Stimulated activated CD4-positive, alpha-beta T cell treated with anti-CD3 and anti-CD28 coated beads, Interleukin-4, amount 100 ng/mL, for 4 hours (primary cell): ENCODE measurements at regions not wholly inside any gene's neighbourhood (a gene's known extent, or its start where the extent isn't known, plus 50 kb on each side); places are given as distances from the start of the nearest gene placed in this dataset.

Source experiments
- DNase-seq, 2 experiments: peaks; one replicate each; pipeline ENCODE4 v3.0.0-alpha.2; 2020

DNA sequence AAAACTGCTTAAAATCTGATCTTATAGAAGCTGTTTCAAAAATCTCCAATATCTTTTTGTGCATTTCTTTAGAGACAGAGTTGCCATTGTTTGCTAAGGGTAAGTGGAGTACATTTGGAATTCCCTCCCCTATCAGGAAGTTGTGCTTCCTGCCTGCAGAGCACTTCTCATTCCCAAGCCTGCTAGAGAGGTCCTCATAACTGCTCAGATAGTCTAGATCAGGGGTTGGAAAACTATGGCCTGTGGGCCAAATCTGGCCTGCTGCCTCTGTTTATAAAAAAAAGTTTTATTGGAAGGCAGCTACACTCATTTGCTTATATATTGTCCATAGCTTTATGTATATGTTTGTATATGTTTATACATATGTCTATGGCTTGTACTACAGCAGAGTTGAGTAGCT, 333.7 kb upstream of the PROK2 start:
- no peak for DNase-seq

DNA sequence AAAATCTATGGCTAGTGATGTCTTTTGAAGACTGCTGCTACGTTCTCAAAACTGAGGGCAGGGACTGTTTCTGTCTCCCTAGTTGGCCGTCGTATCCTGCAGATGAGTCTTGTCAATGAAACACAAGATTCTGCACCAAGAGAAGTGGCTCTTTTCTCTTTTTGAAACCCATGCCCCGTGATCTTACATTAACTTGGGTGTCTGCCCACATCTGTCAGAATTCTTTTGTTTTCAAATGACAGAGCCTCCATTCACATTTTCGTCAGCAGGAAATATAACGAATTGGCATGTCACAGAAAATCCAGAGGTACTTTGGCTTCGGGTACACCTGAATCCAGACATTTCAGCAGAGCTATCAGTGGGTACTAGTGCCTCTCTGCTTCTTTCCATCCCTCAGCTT, 331.3 kb upstream of the PROK2 start:
- DNase-seq, result no peak

DNA sequence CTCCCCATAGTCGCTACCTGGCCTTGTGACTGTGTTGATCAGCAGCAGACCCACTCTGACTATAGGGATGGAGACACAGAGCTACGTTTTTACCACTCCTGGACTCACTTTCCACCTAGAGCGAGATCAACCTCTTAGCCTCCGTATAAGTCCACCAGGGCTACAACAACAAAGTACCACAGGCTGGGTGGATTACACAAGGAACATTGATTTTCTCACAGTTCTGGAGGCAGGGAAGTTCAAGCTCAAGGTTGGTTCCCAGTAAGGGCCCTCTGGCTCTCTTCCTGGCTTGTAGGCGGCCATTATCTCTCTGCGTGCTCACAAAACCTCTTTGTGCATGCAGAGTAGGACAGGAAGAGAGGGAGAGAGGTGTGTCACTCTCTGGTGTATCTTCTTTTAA, 330.4 kb upstream of the PROK2 start:
- DNase-seq, result no peak

DNA sequence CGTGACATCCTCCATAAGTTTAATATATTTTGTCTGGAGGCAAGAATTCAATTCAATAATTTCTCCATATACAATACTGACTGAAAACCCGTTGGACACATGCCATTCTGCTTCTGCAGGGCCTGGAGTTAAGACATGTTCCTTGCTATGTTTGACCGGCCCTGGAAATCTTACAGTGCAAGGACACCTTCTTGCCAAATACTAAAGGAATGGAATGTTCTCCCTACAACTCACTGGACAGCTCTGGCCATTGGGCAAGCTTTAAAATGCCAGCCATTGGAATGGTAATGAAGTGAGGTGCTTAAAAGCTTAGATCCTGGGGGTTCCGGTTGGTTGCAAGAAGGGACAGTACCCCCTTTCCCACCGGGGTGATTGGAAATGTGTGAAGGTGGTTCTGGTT, 329.8 kb upstream of the PROK2 start:
- no peak for DNase-seq

DNA sequence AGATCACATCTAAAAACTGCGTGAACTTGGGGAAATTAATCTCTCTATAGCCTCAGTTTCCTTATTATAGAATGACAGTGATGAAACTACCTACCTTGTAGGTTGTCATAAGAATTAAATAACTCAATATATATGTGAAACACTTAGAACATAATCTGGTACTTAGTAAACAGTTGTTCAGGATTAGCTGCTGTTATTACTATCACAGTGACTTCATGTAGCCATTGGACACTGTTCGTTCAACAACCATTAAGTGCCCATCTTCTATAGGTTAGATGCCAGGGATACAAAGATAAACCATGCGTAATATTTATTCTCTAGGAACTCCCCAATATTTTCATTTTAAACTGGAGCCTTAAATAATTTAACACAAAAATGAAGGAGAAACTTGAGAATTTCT, 329.0 kb upstream of the PROK2 start:
- no peak for DNase-seq

DNA sequence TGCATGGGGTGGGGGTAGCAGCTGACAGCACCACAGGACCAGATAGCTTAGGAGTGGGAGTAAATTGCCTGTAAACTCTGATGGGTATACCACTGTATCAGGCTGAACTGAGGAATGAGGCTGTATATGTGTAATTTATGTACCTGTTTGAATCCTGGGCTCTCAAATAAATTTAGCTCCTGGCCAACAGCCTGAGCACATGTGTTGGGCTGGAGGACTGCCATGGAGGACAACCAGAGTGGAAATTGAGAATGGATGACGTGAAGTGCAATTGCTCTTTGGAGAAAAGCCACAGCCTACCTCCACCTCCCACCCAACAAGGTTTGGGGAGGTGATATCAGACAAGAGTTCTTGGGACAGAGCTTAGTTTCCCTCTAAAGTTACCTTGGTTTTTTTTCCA, 328.6 kb upstream of the PROK2 start:
- DNase-seq, result no peak

DNA sequence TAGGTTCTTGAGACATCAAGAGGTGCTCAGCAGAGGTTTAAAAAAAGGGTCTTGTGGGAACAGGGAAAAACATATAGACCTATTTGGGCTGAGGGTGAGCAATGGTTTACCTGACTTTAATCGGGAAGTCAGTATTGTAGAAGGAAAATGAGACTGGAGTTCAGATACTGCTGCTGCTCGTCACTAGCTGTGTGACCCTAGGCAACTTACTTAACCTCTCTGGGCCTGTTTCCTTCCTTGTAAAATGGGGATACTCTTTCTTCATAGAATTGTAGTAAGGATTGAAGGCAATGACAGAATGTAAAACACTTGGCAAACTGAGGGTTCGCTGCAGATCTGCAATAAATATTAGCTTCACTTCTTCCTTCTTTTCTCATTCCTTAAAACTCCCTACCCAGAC, 327.5 kb upstream of the PROK2 start:
- DNase-seq, result no peak

DNA sequence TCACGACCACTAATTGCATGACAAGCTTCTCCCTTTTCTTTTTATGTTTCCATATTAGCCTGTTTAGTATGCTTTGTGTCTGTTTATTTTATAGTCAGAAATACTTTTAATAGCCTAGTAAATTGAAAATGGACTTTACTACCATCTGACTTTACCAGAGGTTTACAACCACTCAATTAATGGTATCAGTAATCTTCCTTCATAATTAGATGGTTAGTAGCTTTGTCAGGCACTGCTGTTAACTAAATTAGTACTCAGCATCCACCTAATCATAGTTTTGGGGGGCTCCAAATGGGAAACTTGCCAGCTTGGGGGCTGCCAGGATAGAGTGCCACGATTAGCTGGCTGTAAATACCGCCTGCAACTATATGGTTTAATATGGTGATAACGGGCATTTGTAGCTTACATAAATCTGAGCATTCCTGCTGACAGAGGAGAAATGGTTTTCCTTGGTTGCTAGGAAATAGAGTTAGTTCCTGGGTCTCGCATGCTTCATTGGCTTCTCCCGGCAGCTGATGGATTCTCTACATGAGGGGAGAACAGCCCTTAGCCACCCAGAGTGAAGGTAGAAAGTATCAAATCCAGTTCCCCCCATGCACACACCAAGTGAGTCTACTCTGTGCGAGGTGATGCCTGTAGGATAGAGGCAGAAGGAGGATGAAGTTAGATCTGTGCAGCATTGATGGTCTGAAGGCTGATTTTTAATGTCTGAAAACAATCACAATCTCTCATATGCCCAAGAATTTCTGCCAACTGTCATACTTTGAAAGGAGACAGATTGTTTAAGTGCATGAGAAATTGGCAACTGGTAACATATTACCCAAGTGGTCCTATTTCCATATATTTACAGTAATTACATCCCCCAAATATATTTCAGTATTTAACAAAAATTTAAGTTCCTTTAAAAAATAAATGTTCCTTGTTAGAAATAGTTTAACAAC, 326.6 kb upstream of the PROK2 start:
- no peak for DNase-seq

DNA sequence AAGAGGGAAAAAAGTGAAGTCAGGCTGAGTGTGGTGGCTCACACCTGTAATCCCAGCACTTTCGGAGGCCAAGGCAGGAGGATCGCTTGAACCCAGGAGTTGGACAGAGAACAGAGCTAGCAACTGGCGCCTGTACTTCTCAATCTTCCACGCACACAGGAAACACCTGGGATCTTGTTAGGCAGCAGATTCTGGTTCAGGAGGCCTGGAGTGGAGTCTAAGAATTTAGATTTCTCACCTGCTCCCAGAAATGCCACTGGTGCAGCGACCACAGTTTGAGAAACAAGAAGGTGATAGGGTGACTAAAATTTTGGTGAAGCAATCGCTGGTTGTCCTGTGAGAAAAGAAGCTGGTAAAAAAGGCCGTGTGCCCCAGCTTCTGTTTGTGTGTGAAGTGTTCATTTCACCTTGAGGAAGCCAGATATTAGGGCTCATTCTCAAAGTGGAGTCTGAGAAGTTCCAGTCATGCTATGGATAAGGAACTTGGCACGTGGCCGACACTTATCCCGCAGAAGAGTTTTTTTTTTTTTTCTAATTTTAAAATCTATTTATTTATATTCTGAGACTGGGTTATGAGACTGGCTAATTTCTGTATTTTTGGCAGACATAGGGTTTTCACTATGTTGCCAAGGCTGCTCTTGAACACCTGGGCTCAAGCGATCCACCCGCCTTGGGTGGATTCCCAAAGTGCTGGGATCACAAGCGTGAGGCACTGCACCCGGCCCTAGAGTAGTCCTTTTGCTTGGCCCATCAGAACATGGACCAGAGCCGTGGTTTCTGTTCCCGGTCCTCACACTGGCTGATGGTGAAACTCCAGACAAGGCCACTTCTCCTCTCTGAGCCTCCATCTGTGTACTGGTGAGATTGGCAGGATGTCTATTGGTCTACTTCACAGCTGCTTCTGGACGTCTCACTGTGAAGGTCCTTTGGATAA, 324.6 kb upstream of the PROK2 start:
- DNase-seq, result no peak

DNA sequence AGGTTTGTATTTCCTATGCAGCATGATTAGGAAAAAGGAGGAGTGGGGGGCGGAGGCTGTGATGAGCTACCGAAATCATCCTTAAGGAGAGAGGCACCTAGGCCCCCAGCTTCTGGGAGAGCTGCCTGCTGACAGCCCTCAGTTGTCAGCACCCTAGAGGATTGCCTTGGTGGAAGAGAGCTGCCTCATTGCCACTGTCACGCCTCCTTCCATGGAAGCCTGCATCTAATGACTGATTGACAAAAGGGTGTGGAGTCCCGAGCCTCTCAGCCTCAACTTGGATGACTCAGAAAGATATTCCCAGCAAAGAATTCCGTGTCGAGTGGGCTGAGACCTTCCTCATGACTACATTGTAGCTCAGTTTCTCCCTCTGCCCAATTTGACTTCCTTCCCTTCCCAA, 320.4 kb upstream of the PROK2 start:
- no peak for DNase-seq

DNA sequence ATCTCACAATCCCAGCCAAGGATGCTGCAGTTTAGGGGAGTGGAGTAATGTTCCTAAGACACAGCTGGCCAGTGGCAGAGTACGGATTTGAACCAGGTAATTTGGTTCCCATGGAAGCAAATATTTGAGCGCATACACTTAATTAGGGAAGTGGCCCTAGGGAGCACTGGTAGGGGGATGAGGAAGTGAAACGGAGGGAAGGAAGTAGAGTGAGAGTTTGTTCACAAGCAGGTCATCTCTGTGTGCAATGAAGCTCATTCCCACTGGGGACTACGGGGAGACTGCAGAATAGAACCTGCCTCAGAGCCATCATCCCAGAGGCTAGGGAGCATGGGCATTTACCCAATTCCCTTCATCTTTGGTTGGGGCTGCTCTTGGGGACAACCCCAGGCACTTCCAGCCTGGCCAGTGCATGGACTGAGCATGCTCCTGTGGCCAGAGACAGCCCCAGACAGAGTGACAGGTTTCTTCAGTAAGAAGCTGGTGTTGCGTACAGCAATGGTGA, 317.2 kb upstream of the PROK2 start:
- DNase-seq, result no peak

DNA sequence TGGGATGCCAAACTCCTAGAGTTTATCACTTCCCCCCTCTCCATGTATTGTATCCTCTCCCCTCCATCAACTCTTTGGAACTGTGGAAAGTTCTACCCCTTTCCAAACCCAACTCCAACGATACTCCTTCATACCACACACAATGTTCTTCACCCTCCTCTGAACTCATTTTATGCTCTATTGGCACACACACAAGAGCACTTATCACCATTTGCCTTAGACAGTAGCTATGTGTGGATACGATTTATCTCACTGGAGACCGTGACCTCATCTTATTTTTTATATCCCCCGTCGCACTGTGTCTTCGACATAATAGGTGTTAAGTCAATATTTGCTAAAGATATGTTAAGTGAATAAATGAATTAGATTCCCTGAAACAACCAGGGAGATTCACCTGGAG, 316.5 kb upstream of the PROK2 start:
- DNase-seq, result no peak

DNA sequence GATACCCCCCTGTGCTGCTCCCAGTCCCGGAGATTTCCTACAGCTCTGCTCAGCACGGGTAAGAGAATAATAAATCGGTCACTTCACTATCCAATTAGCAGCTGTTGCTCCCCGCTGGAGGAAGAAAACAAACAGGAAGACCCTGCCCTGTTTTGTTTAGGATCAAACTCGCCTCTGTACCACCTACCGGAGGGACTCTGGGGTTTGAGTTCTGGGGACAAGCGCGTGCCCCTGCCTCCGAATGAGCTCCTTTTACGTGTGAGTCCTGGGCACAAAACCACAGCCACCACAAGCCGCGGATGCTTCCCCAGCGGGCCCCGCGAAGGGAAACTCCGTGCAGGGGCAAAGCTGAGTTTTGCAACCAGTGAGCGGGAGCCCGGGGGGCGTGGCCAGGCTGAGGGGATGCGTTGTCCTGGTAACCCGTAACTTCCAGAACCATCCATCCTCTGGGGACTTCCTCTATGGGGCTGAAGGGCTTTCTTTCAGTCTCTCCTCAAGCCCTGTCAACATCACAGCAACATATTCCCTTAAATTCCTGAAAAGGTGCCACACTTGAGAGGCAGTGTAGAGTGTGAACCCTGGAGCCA, 315.7 kb upstream of the PROK2 start:
- DNase-seq, result peak; percentile 83

DNA sequence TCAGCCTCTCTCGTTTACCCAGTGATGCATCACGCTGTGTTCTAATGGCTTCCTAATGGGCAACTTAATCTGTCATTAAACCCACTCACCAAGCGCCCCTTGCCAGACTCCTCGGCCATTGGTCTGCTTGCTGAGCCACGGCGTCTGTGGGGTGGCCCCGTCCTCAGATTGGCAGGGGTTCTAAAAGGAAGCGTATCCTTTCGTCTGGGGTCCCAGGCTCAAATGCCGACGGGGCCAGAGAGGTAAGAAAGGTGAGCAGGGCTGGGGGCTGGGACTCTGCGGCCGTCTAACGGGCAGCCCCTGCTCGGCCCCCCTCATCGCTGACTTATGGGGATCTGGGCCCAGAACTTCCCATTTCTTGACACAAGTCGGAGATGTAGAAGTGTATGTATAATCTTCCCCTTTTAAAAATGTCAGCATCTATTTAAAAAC, 315.1 kb upstream of the PROK2 start:
- no peak for DNase-seq

DNA sequence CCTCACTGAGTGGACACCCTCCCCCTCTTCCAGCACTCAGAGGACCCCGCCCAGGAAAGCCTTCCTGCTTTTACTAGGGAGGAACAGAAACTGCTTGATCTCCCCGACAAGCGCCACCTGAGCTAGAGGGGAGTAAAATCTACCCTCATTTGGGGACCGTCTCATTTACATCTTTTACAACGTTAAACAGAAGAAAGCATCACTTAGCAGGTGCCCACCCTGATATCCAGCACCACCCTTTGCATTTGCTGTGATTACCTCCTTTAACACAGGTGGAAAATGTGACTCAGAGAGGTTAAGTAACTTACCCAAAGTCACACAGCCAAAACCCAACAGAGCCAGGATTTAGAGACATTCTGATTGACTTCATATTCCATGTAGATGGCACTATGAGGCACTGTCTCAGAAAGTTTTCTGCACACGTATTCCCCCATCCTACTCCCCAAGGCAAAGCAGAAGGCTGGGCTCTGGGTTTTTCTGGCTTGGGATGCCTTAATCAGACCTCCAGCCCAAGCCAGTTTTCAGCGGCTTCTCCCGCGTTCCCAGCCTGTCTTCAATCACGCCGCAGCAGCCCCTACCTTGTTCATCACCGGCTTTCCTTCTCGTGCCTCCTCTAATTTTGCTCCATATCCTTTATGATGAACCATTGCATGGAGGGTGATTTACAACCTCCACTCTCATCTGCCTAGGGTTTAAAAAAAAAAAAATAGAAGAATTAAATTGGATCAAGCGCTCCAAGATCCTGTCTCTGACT, 314.6 kb upstream of the PROK2 start:
- no peak for DNase-seq

DNA sequence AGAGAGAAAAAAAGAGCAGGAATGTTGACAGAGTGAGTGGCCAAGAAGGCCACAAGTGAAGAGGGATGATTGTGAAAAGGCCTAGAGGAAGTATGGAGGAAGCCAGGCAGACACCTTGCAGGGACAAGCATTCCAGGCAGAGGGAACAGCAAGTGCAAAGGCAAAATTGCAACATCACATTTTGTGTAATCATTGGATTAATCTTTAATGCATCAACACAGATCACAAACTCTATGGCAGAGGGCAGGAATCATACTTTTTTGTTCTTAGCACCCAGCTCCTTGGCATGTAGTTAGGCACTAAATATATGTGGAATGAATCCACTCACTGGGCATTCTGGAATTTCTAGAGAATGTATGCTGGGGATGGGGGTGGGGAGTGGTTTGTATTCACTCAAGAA, 312.1 kb upstream of the PROK2 start:
- no peak for DNase-seq

DNA sequence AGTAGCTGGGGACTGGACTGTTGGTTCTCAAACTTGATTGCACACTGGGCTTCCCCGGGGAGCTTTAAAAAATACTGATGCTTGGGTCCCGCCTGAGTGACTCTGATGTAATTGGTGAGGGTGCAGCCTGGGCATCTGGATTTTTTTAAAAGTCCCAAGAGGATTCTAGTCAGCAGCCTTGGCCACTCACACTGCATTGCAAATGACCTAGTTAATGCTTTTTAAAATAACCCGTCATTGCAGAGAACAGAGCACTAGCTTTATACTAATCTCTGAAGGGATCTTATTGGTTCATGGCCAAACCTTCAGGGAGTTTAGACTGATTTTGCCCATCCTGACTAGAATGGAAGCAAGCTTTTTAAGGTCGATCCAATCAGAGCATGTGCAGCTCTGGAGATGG, 310.6 kb upstream of the PROK2 start:
- no peak for DNase-seq

DNA sequence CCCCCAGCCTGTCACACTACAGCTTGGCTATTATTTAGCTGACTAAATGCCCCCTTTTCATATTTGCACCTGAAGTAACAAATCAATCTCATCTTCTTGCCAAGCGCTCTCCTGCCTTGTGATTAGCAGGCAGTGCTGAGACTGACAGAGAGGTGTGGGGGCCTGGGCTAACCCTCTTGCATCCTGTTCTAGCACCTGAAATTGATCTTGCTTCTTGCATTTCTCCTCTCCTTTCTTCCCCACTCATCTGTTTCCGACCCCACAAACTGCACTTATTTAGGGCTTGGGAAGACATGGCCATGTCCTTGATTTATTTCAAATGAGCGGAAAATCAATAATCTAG, 309.0 kb upstream of the PROK2 start:
- DNase-seq, result no peak

DNA sequence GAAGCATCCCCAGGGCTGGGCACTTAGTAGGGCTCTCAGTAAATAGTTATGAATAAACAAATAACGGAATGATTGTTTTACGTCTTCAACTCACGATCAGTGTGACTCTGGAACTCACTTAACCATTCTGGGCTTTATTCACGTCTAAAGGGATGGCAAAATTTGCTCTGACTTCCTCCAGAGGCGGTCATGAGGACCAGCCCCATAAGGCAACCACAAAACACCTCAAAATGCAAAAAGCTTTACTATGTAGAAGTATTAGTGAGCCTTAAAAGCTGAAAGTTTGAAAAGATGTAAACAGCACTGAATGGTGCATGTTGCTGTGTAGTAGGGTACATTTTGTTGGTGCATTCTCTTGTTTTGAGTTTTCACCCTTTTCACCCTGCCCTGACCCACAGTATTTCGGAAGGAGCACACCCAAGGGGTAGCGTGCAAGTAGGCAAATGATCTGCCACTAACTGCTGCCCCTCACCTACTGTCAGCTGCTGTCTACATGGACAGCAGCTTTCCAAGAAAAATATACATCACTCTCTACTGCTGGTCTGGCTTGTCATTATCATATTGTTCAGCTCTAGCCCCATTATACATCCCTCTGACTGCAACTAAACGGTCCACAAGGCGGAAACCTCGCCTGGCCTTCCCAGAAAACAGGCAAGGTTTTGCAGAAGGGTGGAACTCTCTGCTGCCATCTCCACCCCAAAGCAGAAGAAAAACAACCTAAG, 308.5 kb upstream of the PROK2 start:
- DNase-seq, result no peak

DNA sequence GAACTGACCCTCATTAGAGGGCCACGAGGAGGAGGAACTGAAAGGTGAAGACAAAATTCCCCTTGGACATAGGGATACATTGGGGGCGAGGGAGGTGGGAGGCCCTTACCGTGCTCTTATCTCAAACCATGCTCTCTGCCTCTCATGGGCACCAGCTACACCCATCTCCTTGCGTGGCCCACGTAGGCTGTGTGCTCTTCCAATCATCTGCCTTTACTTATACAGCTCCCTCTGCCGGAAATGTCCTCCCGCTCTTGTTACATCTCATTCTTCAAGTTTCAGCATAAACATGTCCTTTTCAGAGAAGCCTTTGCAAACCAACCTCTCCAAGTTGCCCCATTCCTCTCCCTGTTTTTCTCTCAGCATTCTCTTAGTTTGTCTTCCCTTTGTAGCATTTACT, 307.8 kb upstream of the PROK2 start:
- DNase-seq, result no peak

DNA sequence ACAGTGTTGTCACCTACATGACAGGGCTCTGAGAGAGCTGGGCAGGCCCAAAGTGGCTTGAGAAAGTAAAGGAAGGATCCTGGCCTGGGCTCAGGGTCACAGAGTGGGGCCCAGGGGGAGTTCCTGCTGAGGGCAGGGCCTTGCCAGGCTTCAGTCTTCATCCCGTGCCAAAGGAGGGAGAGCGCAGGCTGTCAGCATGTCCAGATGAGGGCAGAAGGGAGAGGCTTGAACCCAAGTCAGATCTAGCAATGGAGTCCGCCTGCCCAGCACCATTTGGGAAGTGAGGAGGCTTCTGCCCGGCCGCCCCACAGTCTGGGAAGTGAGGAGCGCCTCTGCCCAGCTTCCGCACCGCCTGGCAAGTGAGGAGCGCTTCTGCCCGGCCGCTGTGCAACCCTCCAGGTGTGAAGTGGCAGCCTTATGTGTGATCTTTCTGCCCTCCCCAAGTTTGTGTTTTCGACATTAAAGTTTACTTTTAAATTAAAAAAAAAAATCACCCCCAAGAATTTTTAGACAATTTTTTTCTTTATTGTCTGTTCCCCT, 303.6 kb upstream of the PROK2 start:
- DNase-seq, result no peak

DNA sequence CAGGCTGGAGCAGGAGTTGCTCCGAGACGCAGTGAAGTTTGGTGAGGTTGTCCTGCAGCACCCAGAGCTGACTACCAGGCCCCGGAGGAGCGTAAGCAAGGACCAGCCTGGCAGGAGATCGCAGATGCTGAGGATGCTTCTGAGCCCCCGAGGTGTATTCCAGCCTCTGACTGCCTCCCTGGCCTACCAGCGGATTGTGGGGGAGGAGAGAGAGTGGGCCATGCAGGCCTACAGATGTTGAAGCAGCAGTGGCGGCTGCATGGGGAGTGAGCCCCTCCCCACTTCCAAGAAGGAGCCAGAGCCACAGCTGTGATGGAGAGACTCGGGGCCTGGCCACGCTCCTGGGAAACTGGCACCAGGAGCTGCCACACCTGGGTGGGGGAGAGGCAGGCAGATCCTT, 302.5 kb upstream of the PROK2 start:
- no peak for DNase-seq
